PFSK-1 (cell line): ENCODE measurements at regions not wholly inside any gene's neighbourhood (a gene's known extent, or its start where the extent isn't known, plus 50 kb on each side); places are given as distances from the start of the nearest gene placed in this dataset.

ENCODE experiments used
- FOXP2 ChIP-seq: optimal IDR thresholded peaks from 2 replicates; pipeline ENCODE3; 2011; ENCODE audit warnings: borderline replicate concordance, control low read depth, inconsistent platforms; ENCODE audit not compliant: insufficient read depth; ENCODE audit errors: extremely low read length, extremely low read depth
- POLR2AphosphoS5 ChIP-seq: IDR thresholded peaks from 2 replicates; pipeline ENCODE4 v1.6.1; 2012; ENCODE audit warnings: low read depth, mild to moderate bottlenecking, control low read depth, low read length, moderate library complexity
- SIN3A ChIP-seq: IDR thresholded peaks from 2 replicates; pipeline ENCODE4 v1.6.1; 2012; ENCODE audit warnings: mild to moderate bottlenecking, low read length, moderate library complexity, borderline replicate concordance; ENCODE audit not compliant: insufficient read depth
- TAF1 ChIP-seq: IDR thresholded peaks from 2 replicates; pipeline ENCODE4 v1.6.1; 2012; ENCODE audit warnings: low read length, control low read depth, borderline replicate concordance; ENCODE audit not compliant: insufficient read depth
- TF ChIP-seq, protein P1 (sequence below), 2 experiments: IDR thresholded peaks; 2 replicates each; pipeline versions ENCODE4 v1.6.1 to v1.8.0; 2011 to 2012; ENCODE audit warnings: low read depth in 2 of 2, low read length in 2 of 2, control low read depth in 1 of 2, inconsistent platforms in 1 of 2, mild to moderate bottlenecking in 1 of 2, moderate library complexity in 1 of 2; ENCODE audit not compliant: insufficient read depth in 1 of 2

DNA sequence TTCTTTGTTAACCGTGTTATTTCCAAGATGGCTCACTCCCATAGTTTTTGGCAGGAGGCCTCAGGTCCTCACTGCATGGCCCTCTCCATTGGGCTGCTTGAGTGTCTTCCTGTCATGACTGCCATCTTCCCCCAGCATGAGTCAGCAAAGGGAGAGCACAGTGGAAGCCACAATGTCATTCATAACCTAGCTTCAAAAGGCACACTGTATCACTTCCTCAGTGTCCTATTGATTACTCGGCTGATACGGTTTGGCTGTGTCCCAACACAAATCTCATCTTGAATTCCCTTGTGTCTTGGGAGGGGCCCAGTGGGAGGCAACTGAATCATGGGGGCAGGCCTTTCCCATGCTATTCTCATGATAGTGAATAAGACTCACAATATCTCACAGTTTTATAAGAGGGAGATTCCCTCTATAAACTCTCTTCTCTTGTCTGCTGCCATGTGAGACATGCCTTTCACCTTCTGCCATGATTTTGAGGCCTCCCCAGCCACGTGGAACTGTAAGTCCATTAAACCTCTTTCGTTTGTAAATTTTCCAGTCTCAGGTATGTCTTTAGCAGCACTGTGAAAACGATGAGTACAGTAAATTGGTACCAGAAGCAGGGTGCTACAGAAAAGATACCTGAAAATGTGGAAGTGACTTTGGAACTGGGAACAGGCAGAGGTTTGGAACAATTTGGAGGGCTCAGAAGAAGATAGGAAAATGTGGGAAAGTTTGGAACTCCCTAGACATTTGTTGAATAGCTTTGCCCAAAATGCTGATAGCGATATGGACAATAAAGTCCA is 106.5 kb downstream of the PRLHR start:
- no peak for TF ChIP-seq POLR2AphosphoS5
- TF ChIP-seq TAF1 = no peak
- TF ChIP-seq, protein P1, sequence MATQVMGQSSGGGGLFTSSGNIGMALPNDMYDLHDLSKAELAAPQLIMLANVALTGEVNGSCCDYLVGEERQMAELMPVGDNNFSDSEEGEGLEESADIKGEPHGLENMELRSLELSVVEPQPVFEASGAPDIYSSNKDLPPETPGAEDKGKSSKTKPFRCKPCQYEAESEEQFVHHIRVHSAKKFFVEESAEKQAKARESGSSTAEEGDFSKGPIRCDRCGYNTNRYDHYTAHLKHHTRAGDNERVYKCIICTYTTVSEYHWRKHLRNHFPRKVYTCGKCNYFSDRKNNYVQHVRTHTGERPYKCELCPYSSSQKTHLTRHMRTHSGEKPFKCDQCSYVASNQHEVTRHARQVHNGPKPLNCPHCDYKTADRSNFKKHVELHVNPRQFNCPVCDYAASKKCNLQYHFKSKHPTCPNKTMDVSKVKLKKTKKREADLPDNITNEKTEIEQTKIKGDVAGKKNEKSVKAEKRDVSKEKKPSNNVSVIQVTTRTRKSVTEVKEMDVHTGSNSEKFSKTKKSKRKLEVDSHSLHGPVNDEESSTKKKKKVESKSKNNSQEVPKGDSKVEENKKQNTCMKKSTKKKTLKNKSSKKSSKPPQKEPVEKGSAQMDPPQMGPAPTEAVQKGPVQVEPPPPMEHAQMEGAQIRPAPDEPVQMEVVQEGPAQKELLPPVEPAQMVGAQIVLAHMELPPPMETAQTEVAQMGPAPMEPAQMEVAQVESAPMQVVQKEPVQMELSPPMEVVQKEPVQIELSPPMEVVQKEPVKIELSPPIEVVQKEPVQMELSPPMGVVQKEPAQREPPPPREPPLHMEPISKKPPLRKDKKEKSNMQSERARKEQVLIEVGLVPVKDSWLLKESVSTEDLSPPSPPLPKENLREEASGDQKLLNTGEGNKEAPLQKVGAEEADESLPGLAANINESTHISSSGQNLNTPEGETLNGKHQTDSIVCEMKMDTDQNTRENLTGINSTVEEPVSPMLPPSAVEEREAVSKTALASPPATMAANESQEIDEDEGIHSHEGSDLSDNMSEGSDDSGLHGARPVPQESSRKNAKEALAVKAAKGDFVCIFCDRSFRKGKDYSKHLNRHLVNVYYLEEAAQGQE (IDR thresholded peaks at IDR 0.05; ENCODE audit: insufficient read depth in 1 of 2, low read depth in 2 of 2, low read length in 2 of 2) = no peak
- TF ChIP-seq SIN3A = no peak
- TF ChIP-seq FOXP2 = no peak

DNA sequence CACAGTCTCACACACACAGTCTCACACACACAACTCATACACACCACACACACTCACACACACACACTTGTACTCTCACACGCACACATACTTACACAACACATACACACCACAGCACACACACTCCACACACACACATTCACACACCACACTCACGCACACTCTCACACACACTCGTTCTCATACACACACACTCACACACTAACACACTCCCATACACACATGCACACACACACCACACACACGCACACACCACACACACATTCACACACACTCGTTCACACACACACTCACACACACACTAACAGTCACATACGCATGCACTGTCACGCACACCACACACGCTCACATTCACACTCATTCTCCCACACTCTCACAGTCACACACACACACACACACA is 109.8 kb downstream of the PRLHR start:
- TF ChIP-seq, protein P1 (IDR thresholded peaks at IDR 0.05; ENCODE audit: insufficient read depth in 1 of 2, low read depth in 2 of 2, low read length in 2 of 2) = no peak
- TF ChIP-seq POLR2AphosphoS5 (no peak), SIN3A (no peak), FOXP2 (no peak), TAF1 (no peak)

DNA sequence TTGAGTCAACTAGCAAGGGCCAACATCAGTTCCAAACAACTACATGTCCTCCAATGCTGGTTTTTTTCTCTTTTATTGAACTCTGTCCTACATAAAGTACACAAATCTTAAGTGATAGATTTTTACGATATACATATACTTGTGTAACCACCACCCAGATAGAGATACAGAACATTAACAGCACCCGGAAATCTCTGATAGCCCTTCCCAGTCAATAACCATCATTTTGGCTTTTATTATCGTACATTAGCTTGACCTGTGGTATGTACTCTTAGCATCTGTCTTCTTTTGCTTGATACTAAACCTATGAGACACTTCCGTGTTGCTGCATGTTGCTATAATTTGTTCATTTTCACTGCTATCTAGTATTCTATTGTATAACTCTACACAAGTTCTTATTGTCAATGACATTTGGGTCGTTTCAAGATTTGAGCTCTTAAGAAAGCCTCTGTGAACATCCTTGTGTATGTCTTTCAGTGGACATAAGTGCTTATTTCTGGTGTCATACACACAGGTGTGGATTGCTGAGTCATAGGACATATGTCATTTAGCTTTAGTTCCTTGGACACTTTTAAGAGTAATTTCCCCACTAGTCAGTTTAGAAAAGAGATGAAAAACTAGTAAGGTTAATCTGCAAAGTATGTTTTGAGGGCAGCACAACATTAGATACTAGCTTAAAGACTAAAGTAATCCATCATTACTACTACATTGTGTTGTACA is 111.1 kb downstream of the PRLHR start:
- TF ChIP-seq POLR2AphosphoS5 (no peak), FOXP2 (no peak), SIN3A (no peak), TAF1 (no peak)
- TF ChIP-seq, protein P1 (IDR thresholded peaks at IDR 0.05; ENCODE audit: insufficient read depth in 1 of 2, low read depth in 2 of 2, low read length in 2 of 2) = no peak

DNA sequence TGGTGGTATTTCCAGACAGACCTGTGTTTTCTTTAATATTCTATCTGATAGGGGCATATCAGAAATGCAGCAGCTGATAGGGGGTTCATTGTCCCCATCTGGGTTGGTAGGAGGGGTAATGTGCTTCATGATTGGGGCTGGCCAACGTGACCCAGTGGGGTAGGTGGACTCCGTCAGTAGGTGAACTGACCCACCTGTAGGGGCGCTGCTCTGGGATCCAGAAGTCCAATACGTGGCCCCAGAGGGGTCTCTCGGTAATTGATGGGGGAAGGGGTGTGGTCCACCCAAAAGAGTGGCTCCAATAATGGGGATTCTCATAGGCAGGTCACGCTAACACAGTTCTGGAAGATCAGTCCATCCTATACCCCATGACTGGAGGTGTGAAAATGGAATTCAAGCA is 112.0 kb downstream of the PRLHR start:
- TF ChIP-seq TAF1 = no peak
- no peak for TF ChIP-seq SIN3A
- no peak for TF ChIP-seq POLR2AphosphoS5
- no peak for TF ChIP-seq FOXP2
- TF ChIP-seq, protein P1 (IDR thresholded peaks at IDR 0.05; ENCODE audit: insufficient read depth in 1 of 2, low read depth in 2 of 2, low read length in 2 of 2) = no peak
